ENCODE measurements at regions not wholly inside any gene's neighbourhood (a gene's known extent, or its start where the extent isn't known, plus 50 kb on each side); places are given as distances from the start of the nearest gene placed in this dataset.

DNA sequence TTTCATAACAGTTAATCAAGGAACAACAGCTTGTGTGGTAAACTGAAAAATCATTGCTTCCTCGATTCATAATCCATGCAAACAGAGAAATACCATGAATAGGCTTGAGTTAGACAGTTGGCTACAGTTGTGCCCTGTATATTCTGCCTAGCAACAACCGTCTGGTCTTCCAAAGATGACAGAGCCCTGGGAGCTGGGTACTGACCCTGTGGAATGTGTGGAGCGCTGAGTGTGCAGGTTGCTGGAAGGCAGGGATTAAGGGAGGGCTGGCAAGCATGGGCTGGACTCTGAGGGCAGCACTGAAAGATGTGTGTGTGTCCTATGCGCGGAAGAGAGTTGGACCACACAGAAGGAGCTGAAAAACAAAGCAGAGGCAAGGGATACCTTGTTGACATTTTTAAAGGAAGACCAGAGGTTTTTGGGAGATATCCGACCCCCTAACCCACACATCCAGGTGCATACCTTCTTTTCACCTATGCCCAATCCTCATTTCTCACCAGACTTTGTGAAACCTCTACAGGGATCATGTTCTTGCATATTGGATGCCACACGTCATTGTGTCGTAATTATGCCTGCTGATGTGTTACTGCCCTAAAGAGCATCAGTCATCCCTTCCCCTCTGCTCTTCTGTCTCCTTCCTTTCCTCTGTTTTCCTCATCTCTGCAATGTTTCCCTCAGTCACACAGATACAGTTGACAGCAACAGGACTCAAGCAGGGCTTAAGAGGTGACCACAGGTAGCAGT is 58.2 kb upstream of the VGLL2 start:
- no peak overlapping the region for H3K27ac ChIP-seq (ENCODE audit: low read depth in 1 of 3, low read length in 2 of 3)
- no peaks in the 10 kb centered on the region for H3K4me1 ChIP-seq (ENCODE audit: control insufficient read depth in 3 of 3, insufficient read depth in 2 of 3, low read depth in 1 of 3, low read length in 2 of 3)
- no peaks in the 10 kb centered on the region for H3K36me3 ChIP-seq (ENCODE audit: control insufficient read depth in 3 of 3, insufficient read depth in 2 of 3, low read depth in 1 of 3, low read length in 3 of 3)
- H3K4me3 ChIP-seq (ENCODE audit: low read depth in 1 of 3, low read length in 3 of 3), result no peak overlapping the region
- no peaks in the 10 kb centered on the region for H3K27me3 ChIP-seq (ENCODE audit: control insufficient read depth in 3 of 3, insufficient read depth in 3 of 3, low read length in 3 of 3)
- no peaks in the 10 kb centered on the region for H3K9me3 ChIP-seq (ENCODE audit: control insufficient read depth in 2 of 2, insufficient read depth in 1 of 2, low read depth in 1 of 2, low read length in 1 of 2)
- DNase-seq (no peak), FAIRE-seq (no peak)
- WGBS, 3 donors, result 44 to 60% (median 53%) methylated on average over 8 of the region's 8 CpGs

DNA sequence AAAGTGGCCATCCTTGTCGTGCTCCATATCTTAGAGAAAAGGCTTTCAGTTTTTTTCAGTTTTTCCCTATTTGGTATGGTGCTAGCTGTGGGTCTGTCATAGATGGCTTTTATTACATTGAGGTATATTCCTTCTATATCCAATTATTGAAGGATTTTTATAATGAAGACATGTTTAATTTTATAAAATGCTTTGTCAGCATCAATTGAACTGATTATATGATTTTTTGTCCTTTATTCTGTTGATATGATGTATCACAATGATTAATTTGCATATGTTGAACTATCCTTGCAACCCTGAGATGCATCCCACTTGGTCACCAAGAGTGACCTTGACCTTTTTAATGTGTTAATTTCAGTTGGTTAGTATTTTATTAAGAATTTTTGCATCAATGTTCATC is 55.1 kb upstream of the VGLL2 start:
- Histone ChIP-seq H3K27me3 (ENCODE audit: control insufficient read depth in 3 of 3, insufficient read depth in 3 of 3, low read length in 3 of 3) (no peaks in the 10 kb centered on the region), H3K4me3 (ENCODE audit: low read depth in 1 of 3, low read length in 3 of 3) (no peak overlapping the region), H3K9me3 (ENCODE audit: control insufficient read depth in 2 of 2, insufficient read depth in 1 of 2, low read depth in 1 of 2, low read length in 1 of 2) (no peaks in the 10 kb centered on the region), H3K4me1 (ENCODE audit: control insufficient read depth in 3 of 3, insufficient read depth in 2 of 3, low read depth in 1 of 3, low read length in 2 of 3) (no peaks in the 10 kb centered on the region), H3K36me3 (ENCODE audit: control insufficient read depth in 3 of 3, insufficient read depth in 2 of 3, low read depth in 1 of 3, low read length in 3 of 3) (no peaks in the 10 kb centered on the region), H3K27ac (ENCODE audit: low read depth in 1 of 3, low read length in 2 of 3) (no peak overlapping the region)
- FAIRE-seq (no peak), DNase-seq (no peak)
- whole genome bisulfite sequencing, 3 donors, result 69 to 78% (median 78%) methylated on average over 1 of the region's 1 CpG

DNA sequence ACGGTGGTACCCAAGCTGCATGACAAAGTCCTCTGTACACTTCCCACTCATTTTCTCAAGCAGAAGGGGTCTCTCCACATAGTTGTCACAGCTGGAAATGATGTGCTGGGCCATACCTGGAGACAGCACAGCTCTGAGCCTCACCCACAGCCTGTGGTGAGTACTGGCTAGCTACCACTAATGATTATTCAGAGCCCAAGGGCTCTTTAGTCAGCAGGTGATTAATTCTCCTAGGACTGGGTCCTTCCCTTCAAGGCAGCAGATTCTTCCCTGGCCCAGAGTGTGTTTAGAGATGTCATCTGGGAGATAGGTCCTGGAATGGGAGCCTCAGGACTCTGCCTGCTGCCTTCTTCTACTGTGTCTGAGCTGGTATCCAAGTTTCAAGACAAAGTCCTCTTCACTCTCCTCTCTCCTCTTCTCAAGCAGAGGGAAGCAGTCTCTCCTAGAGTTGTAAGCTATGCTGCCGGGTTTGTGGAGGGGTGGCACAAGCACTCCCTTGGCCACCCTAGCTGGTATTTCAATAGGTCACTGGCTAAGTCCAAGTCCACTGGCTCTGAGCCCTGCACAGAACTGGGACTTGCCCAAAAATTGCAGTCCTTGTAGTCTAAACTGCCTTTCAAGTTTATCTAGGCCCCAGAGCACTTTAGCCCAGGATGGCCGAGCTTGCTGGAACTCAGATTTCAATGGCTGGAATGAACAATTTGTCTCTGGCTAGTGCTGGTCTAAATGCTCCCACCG is 49.8 kb upstream of the VGLL2 start:
- Histone ChIP-seq H3K4me3 (ENCODE audit: low read depth in 1 of 3, low read length in 3 of 3) (no peak overlapping the region), H3K9me3 (ENCODE audit: control insufficient read depth in 2 of 2, insufficient read depth in 1 of 2, low read depth in 1 of 2, low read length in 1 of 2) (no peaks in the 10 kb centered on the region), H3K27ac (ENCODE audit: low read depth in 1 of 3, low read length in 2 of 3) (no peak overlapping the region), H3K36me3 (ENCODE audit: control insufficient read depth in 3 of 3, insufficient read depth in 2 of 3, low read depth in 1 of 3, low read length in 3 of 3) (no peaks in the 10 kb centered on the region), H3K4me1 (ENCODE audit: control insufficient read depth in 3 of 3, insufficient read depth in 2 of 3, low read depth in 1 of 3, low read length in 2 of 3) (no peaks in the 10 kb centered on the region), H3K27me3 (ENCODE audit: control insufficient read depth in 3 of 3, insufficient read depth in 3 of 3, low read length in 3 of 3) (no peaks in the 10 kb centered on the region)
- FAIRE-seq (no peak), DNase-seq (no peak)
- 62 to 80% (median 66%) methylated on average over 4 of the region's 4 CpGs for WGBS, 3 donors

Measured in small intestine (tissue), 7 donors.